SIG-M5 treated with dmso at 0.1 percent for 504 hours (cell line): ENCODE measurements at regions not wholly inside any gene's neighbourhood (a gene's known extent, or its start where the extent isn't known, plus 50 kb on each side); places are given as distances from the start of the nearest gene placed in this dataset.
"Not testable (repeated sequence)": the region's sequence is repeated elsewhere in the genome, so short reads cannot be mapped to it uniquely, and the experiment has no call there.

Experiments used
- DNase-seq: peaks from one replicate; lab custom pipeline; 2025; ENCODE audit not compliant: unreplicated experiment; lab: John Stamatoyannopoulos, UW

DNA sequence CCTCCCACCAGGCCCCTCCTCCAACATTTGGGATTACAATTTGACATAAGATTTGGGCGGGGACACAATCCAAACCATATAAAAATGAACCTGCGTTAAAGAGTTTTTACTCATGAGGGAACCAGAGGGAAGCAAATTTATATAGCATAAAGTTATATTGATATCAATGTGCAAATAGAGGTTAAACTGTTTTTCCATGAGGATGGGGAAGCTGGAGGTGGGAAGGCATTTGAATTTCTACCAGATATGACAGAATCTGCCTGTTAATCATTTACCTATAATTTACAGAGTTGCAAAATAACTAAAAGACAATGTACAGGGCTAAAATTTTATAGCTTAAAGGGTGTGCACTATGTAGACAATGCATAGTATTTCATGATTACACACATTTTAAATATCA lies 322.0 kb upstream of the FKBP1C start:
- no peak for DNase-seq

- DNase-seq, result no peak
Observed at GRCh38 chr6:62891065-62891647, 320.1 kb upstream of the FKBP1C start.

GRCh38 chr6:62894114-62894513 lies 317.2 kb upstream of the FKBP1C start:
- DNase-seq, result no peak

- no peak for DNase-seq
Observed at GRCh38 chr6:62903266-62903665, 308.0 kb upstream of the FKBP1C start.

DNA sequence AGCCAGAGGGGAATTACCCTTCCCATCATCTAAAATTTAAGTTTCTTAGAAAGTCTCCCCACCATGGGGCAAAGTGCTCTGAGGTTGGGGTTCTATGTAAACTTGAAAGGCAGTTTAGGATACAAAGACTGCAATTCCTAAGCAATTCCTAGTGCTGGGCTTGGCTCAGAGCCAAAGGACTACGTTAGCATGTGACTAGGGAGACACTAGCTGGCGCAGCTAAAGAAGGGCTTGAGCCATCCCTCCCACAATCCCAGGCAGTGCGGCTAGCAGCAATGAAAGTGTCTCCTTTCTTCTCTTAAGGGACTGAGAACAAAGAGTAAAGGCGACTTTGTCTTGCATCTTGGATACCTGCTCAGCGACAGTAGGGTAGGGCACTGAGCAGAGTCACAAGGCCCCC lies 306.6 kb upstream of the FKBP1C start:
- no peak for DNase-seq

GRCh38 chr6:62914530-62914929 lies 296.7 kb upstream of the FKBP1C start:
- DNase-seq, result no peak

- DNase-seq, result no peak
Observed at GRCh38 chr6:62923728-62924127, 287.5 kb upstream of the FKBP1C start.

GRCh38 chr6:62940848-62941247 lies 270.4 kb upstream of the FKBP1C start:
- DNase-seq, result no peak

DNA sequence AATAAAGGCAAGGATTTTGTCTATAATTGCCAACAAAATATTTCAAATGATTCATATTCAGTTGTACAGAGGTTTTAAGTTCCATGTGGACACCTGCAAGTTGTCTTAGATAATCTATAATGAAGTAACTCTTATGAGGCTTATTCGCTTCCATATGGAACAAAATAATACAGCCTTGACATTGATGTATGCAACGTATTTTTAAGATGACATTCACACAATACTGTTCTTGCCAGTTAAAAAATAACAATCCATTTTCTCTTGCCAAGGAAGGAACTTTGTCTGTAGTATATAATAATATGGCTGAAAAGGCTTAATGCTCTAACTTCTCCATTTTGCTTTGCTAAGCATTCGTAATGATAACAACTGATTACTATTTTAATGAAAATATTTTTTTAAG lies 269.3 kb upstream of the FKBP1C start:
- DNase-seq, result no peak

- no peak for DNase-seq
Observed at GRCh38 chr6:62968834-62969233, 242.4 kb upstream of the FKBP1C start.

- DNase-seq, result no peak
Observed at GRCh38 chr6:62971976-62972658, 239.2 kb upstream of the FKBP1C start.

- no peak for DNase-seq
Observed at GRCh38 chr6:62974452-62974851, 236.8 kb upstream of the FKBP1C start.

DNA sequence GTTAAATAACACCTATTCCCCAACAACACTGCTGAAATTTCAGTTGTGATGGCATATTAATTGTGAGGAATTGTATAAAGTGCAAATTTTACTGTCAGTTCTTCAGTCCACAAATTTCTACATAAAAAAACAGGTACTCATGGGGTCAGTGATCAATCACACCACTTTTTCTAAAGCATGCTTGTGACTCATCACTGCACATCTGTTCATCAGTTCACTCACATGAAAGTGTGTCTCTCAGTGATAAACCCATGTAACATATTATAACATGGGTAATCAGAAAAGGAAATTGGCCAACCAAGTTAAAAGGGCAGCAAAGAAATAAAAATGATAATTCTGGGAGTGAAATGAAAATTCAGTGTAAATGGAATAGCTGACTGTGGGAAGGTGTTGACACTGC lies 234.7 kb upstream of the FKBP1C start:
- no peak for DNase-seq

DNA sequence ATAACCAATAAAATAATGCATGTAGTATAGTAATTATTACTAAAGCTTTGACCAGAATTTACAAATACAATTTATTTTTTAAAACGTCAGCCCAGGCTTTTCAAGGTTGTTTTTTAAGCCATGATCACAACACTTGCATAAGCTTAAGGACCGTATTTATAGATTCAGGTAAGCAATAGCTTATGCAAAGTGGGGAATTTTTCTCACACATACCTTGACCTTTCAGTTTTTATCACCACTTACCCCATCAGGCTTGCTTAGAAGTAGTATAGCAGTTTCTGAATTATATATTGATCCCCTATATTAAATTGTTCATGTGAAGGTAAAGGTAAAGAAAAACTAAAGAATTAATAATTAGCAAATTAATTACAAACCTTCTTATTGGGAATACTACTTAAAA lies 232.3 kb upstream of the FKBP1C start:
- no peak for DNase-seq

DNA sequence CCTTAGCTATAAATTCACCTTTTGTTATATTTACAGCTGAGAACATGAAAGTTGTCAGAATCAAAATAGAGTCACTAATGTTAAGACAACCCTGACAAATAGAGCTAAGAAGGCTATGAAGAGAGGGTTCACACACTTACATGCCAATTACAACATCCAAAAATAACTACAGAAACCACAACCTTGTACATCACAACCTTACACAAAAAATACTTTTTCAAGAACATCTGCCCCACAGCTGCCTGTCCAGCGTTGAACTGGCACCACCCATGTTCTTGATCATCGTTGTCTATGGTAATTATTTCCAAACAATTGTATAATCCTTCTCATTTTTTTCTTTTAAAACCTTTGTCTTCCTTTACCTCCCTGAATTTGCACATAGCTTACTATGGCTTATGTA lies 231.2 kb upstream of the FKBP1C start:
- no peak for DNase-seq

GRCh38 chr6:62980724-62981123 lies 230.5 kb upstream of the FKBP1C start:
- no peak for DNase-seq

DNA sequence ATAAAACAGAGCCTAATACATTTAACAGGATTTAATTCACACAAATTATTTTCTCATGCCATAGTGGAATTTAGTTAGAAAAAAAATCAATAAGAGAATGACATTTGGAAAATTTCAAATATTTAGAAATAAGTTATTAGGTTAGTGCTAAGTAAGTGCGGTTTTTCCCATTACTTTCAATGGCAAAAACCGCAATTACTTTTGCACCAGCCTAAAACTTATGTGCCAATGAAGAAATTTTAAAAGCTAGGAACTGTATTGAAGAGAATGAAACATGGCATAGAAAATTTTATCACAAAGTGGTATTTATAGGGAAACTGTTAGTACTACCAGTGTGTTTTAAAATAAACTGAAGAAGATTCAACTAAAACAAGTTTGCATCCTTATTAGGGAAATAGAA lies 228.3 kb upstream of the FKBP1C start:
- no peak for DNase-seq

GRCh38 chr6:62991696-62992095 lies 219.6 kb upstream of the FKBP1C start:
- not testable (repeated sequence) for DNase-seq

- no peak for DNase-seq
Observed at GRCh38 chr6:62993951-62994350, 217.3 kb upstream of the FKBP1C start.

DNA sequence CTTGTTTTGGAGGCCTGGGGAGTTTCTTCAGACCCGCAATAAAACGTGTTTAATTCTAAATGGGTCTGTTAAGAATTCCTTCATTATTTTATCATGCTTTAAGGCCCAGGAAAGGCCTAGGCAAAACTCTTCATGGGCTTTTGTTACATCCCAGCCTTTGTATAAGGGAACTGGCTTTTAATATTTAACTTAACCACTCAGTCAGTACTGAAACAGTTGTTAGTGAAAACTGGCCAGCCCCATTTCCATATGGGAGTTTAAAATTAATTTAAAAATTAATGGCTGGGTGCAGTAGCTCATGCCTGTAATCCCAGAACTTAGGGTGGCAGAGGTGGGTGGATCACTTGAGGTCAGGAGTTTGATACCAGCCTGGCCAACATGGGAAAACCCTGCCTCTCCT lies 213.2 kb upstream of the FKBP1C start:
- no peak for DNase-seq

- DNase-seq, result not testable (repeated sequence)
Observed at GRCh38 chr6:62999242-62999641, 212.0 kb upstream of the FKBP1C start.

DNA sequence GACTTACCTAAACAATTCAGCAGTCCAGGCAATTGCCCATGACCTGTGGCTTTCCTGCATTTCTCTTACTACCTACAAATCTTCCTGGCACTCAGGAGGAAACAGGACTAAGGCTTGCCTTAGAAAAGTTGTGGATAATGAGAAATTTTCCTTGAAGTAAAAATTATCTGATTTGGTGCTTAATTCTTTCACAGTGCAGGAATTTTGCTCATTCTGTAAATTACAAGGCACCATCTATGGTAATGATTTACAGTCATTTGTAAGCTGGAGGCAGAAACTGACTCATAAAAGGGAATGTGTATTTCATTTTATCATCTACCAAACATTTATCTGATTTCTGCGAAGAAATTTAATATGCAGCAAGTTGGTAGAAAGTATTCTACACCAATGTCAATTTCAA lies 211.5 kb upstream of the FKBP1C start:
- DNase-seq, result no peak

DNA sequence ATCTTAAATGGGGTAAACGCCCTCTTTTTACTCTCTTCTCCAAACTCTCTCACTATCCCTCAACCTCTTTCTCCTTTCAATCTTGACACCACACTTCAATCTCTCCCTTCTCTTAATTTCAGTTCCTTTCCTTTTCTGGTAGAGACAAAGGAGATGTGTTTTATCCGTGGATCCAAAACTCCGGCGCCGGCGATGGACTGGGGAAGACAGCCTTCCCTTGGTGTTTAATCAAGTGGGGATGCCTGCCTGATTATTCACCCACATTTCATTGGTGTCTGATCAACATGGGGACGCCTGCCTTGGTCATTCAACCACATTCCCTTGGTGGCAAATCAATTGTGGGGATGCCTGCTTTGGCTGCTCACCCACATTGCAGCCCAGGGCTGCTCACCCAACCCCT lies 205.3 kb upstream of the FKBP1C start:
- not testable (repeated sequence) for DNase-seq
